IgD-negative memory B cell (primary cell): ENCODE measurements at regions not wholly inside any gene's neighbourhood (a gene's known extent, or its start where the extent isn't known, plus 50 kb on each side); places are given as distances from the start of the nearest gene placed in this dataset.

ENCODE experiments used
- H3K27ac Mint-ChIP-seq, 3 donors: one replicate each; pipeline ENCODE4 v1.8.0; 2020 to 2022; ENCODE audit warnings: mild to moderate bottlenecking in 3 of 3, mixed read lengths in 3 of 3, moderate library complexity in 1 of 3
- H3K27me3 Mint-ChIP-seq: one replicate; pipeline ENCODE4 v1.8.0; 2021; ENCODE audit warnings: mixed read lengths
- H3K36me3 Mint-ChIP-seq: one replicate; pipeline ENCODE4 v1.8.0; 2020; ENCODE audit warnings: mild to moderate bottlenecking, mixed read lengths
- H3K4me1 Mint-ChIP-seq, 3 donors: one replicate each; pipeline ENCODE4 v1.8.0; 2020 to 2022; ENCODE audit warnings: mixed read lengths in 3 of 3, mild to moderate bottlenecking in 1 of 3
- H3K4me3 Mint-ChIP-seq, 4 donors: one replicate each; pipeline ENCODE4 v1.8.0; 2020 to 2022; ENCODE audit warnings: mild to moderate bottlenecking in 4 of 4, mixed read lengths in 4 of 4, moderate library complexity in 3 of 4
- H3K9me3 Mint-ChIP-seq, 3 donors: one replicate each; pipeline ENCODE4 v1.8.0; 2020 to 2021; ENCODE audit warnings: mixed read lengths in 3 of 3, mild to moderate bottlenecking in 1 of 3

DNA sequence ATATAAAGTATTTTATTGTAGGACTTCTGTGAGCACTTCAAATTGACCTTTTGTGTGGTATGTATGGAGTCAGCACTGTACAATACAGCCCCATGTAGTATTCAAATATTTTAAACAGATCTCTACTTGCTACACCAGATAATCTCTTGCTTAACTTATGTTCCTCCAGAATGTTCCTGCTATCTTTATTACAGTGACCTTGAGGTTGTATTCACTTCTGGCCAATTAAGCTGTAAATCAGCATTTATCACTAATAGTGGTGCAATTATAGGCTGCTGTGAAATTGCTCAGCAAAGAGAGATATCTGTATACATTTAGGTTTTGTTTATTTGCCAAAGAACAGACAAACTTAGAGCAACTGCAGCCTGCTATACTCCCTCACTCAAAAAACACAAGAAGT, 1218.6 kb downstream of the PCDH17 start:
- no peaks in the 10 kb centered on the region for H3K36me3 Mint-ChIP-seq
- H3K4me3 Mint-ChIP-seq, result no peak overlapping the region
- no peaks in the 10 kb centered on the region for H3K4me1 Mint-ChIP-seq
- peaks cover 0 to 3% (median 3%) of the 10 kb centered on the region in 3 donors for H3K9me3 Mint-ChIP-seq
- H3K27ac Mint-ChIP-seq, result no peak overlapping the region
- H3K27me3 Mint-ChIP-seq, result no peaks in the 10 kb centered on the region

DNA sequence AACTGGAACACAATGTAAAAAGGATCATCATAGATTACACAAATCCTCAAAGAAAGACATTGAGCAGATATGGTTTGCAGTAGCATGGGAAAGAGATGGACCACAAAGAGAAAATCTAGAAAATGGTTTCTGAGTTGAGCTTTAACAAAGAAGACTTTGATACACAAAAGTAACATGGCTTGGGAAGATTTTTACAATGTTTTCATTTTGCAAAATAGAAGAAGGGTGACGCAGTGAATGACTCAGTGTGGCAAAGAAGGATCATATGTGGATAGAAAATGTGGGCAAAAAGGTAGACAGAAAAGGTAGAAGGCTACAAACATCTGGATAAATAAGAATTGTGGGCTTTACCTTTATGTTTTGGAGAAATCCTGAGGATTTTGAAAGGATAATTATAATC, 1220.5 kb downstream of the PCDH17 start:
- no peak overlapping the region for H3K27ac Mint-ChIP-seq
- no peaks in the 10 kb centered on the region for H3K36me3 Mint-ChIP-seq
- H3K27me3 Mint-ChIP-seq, result no peaks in the 10 kb centered on the region
- H3K4me1 Mint-ChIP-seq, result no peaks in the 10 kb centered on the region
- peaks cover 0 to 3% (median 0%) of the 10 kb centered on the region in 3 donors for H3K9me3 Mint-ChIP-seq
- no peak overlapping the region for H3K4me3 Mint-ChIP-seq

DNA sequence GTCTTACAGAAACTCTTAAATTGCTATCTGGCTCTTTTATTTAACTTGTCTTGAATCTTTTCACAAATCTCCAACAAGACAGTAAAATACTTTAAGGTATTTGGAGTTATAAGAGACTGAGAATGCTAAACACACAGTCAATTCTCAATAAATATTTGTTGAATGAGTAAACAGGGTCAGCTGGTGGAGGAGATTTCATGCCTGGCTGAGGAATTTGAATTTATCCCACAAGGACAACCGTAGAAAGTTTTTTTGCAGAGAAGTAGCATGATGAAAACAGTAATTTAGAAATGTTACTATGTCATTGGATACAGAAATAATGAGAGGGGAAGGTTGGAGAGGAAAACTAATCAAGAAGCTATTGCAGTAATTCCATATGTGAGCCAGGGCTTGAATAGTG, 1223.7 kb downstream of the PCDH17 start:
- Mint-ChIP-seq H3K27ac (peak overlapping the region in 1 of 3 donors; percentile 14), H3K4me3 (no peak overlapping the region), H3K9me3 (peaks cover 0 to 3% (median 0%) of the 10 kb centered on the region in 3 donors), H3K36me3 (no peaks in the 10 kb centered on the region), H3K27me3 (no peaks in the 10 kb centered on the region), H3K4me1 (no peaks in the 10 kb centered on the region)

DNA sequence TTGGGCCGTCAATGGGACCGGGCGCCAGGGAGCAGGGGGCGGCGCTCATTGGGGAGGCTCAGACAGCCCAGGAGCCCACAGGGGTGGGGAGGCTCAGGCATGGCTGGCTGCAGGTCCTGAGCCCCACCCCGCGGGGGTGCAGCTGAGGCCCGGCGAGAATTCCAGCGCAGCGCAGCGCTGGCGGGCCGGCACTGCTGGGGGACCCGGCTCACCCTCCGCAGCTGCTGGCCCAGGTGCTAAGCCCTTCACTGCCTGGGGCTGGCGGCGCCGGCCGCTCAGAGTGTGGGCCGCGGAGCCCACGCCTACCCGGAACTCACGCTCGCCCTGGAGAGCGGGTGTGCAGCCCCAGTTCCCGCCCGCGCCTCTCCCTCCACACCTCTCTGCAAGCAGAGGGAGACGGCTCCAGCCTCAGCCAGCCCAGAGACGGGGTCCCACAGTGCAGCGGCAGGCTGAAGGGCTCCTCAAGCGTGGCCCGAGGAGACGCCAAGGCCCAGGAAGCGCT, 1227.4 kb downstream of the PCDH17 start:
- Mint-ChIP-seq H3K36me3 (no peaks in the 10 kb centered on the region), H3K4me1 (no peaks in the 10 kb centered on the region), H3K27me3 (no peaks in the 10 kb centered on the region), H3K27ac (no peak overlapping the region), H3K4me3 (no peak overlapping the region), H3K9me3 (peaks cover 0 to 3% (median 0%) of the 10 kb centered on the region in 3 donors)

DNA sequence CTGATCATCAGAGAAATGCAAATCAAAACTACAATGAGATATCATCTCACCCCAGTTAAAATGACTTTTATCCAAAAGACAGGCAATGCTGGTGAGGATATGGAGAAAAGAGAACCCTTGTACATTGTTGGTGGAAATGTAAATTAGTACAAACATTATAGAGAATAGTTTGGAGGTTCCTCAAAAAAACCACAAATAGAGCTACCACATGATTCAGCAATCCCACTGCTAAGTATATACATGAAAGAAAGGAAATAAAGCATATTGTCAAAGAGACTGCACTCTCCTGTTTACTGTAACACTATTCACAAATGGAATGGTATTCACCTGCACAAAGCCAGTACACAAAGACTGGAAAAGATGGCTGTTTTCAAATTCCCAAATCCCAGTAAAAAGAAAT, 1233.7 kb downstream of the PCDH17 start:
- no peak overlapping the region for H3K4me3 Mint-ChIP-seq
- H3K9me3 Mint-ChIP-seq, result peaks cover 3 to 7% (median 4%) of the 10 kb centered on the region in 3 donors
- no peaks in the 10 kb centered on the region for H3K27me3 Mint-ChIP-seq
- no peaks in the 10 kb centered on the region for H3K36me3 Mint-ChIP-seq
- H3K27ac Mint-ChIP-seq, result no peak overlapping the region
- H3K4me1 Mint-ChIP-seq, result no peaks in the 10 kb centered on the region

DNA sequence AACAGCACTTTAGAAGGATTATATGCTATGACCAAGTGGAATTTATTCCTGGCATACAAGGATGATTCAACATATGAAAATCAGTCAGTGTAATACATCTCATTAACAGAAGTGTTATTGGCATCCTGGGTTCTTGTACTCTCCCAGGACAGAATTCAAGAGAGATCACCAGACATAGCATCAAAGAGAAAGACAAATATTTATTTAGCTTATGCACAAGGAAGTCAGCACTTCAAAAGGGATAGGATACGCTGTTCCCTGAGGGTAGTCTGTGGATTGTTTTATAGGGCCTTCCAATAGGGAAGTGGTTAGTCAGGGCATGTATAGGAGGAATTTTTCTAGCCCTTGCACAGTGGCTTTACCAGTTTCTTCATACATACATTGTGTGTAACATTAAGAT, 1238.0 kb downstream of the PCDH17 start:
- Mint-ChIP-seq H3K36me3 (no peaks in the 10 kb centered on the region), H3K27me3 (no peaks in the 10 kb centered on the region), H3K27ac (no peak overlapping the region), H3K9me3 (peaks cover 1 to 9% (median 7%) of the 10 kb centered on the region in 3 donors), H3K4me3 (no peak overlapping the region), H3K4me1 (no peaks in the 10 kb centered on the region)

DNA sequence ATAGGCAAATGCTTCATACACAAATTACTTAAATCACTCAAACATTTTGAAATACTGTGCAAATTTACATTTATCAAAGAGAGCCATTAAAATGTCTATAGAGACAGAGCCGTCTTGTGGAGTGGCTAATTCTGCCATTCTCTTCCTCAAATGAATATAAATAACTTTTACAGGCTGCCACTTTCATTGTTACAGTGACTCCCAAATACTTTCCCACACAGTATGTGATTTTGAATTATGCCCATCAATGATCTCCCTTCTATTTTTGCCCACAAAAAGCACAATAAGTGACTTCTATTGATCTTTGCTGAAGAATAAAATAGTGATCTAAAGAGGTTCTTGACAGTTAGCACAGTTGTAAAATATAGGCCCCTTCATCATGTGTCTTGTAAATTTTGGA, 1244.9 kb downstream of the PCDH17 start:
- H3K9me3 Mint-ChIP-seq, result peaks cover 0 to 3% (median 1%) of the 10 kb centered on the region in 3 donors
- H3K27ac Mint-ChIP-seq, result no peak overlapping the region
- peaks cover 2% of the 10 kb centered on the region for H3K36me3 Mint-ChIP-seq
- H3K27me3 Mint-ChIP-seq, result no peaks in the 10 kb centered on the region
- no peak overlapping the region for H3K4me3 Mint-ChIP-seq
- H3K4me1 Mint-ChIP-seq, result no peaks in the 10 kb centered on the region

DNA sequence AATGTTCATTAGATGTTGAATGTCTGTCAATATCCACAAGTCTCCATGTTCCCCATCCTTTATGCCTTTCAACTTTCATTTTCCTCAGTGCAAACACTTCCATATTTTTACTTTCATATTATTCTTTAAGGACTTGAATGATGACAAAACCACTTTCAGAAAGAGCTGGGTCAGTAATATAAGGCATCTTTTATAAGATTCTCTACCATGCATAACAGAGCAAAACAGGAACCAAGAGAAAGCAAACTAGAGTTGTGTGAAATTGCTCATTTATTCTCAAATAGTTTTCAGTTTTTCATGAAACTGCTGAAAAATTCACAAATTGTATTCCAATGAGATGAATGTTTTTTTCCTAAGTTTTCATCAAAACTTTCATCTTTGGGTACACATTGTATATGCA, 1247.6 kb downstream of the PCDH17 start:
- no peaks in the 10 kb centered on the region for H3K4me1 Mint-ChIP-seq
- no peak overlapping the region for H3K27ac Mint-ChIP-seq
- no peak overlapping the region for H3K4me3 Mint-ChIP-seq
- no peaks in the 10 kb centered on the region for H3K27me3 Mint-ChIP-seq
- H3K36me3 Mint-ChIP-seq, result peaks cover 2% of the 10 kb centered on the region
- peaks cover 0 to 1% (median 0%) of the 10 kb centered on the region in 3 donors for H3K9me3 Mint-ChIP-seq

DNA sequence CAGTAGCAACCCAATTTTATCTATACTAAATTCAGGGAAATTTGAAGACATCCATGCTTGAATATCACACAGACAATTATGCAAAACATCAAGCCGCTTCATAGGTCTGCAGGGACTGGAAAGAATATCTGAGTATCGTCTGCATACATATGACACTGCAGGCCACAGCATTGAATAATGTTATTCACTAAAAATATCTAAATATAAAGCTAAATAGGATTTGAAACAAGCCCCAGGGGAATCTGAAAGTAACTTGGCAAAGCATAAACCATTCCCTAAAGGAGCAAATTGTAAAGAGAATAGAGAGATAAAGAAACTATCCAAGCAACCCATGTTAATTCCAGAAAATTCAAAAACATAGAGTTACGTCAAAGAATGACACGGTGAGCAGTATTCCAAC, 1251.0 kb downstream of the PCDH17 start:
- Mint-ChIP-seq H3K9me3 (peaks cover 0 to 1% (median 1%) of the 10 kb centered on the region in 3 donors), H3K27me3 (no peaks in the 10 kb centered on the region), H3K4me1 (no peaks in the 10 kb centered on the region), H3K36me3 (no peaks in the 10 kb centered on the region), H3K4me3 (no peak overlapping the region), H3K27ac (no peak overlapping the region)

DNA sequence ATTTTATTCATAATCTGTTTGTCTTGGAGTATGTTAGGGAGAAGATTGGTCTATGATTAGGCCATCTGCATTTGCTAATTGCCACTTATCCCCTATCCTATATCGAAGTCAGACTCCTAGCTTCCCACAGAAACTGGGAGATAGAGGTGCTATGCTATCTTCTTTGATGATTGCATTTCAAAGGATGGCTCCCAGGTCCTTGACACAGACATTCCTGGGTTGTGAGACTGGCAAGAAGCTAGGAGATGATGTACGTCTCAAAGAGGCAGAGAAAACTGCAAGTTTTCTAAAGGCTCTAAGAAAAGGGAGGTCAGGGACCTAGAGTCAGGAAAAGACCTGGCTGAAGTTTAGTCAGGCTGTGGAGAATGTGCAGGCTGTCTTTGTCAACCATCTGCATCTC, 1251.9 kb downstream of the PCDH17 start:
- Mint-ChIP-seq H3K4me3 (no peak overlapping the region), H3K36me3 (no peaks in the 10 kb centered on the region), H3K4me1 (no peaks in the 10 kb centered on the region), H3K9me3 (peaks cover 0 to 1% (median 1%) of the 10 kb centered on the region in 3 donors), H3K27ac (no peak overlapping the region), H3K27me3 (no peaks in the 10 kb centered on the region)

DNA sequence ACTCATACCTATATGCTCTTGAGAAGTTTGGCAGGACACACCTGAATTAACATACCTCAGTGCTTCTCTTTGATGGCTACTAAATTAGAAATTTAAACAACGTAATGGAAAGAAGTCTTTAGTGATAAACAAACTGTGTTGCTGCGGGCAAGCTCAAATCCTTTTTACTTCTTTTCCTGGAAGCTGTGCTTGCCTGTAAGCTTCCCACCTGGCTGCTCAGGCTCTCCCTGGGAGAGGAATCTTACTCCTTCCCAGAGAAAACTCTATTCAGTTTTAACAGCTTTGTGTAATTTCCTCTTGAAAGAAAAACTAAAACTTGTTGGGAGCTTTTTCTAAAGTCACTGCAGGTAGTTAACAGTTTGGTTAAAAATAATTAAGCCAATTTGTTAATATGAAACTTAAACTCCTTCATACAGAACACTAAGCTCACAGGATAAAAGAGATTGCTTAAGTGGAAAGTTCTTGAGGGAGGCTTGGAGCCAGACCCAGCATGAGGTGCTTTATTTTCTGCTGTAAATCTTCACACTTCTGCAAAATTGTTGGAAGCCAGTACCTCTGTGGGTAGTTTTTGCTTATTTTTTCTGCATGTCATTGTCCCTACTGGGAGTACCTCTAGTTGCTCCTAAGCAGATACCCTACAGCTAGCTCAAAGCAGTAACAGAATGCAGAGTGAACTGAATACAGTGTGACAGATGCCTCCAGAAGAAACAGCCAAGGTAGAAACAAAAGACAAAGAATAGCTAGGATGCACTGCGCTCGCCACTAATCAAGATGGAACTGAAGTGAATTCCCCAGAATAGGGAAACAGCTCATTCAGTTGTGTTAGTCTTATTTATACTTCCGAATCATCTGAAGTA, 1253.0 kb downstream of the PCDH17 start:
- Mint-ChIP-seq H3K9me3 (peaks cover 0 to 1% (median 1%) of the 10 kb centered on the region in 3 donors), H3K27me3 (no peaks in the 10 kb centered on the region)

DNA sequence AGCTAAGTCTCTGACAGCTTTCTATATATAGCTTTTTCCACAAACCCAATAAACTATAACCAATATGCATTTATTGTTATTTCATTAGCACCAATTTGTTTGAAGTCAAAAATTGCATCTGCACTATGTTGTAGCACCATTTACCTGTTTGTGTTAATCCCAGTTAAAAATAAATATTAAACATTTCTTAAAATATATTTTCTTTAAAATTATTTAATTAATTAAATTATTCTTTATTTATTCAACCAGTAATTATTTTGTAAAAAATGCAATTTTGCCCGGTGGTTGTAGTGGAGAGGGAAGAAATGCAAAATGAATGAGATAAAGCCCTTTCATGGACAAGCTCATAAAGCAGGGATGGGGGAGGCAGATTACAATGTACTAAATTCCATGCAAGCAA, 1257.9 kb downstream of the PCDH17 start:
- no peak overlapping the region for H3K27ac Mint-ChIP-seq

More for the DNA sequence above, 1253.0 kb downstream of the PCDH17 start:
- no peaks in the 10 kb centered on the region for H3K4me1 Mint-ChIP-seq
- H3K4me3 Mint-ChIP-seq, result no peak overlapping the region
- H3K36me3 Mint-ChIP-seq, result no peaks in the 10 kb centered on the region
- H3K27ac Mint-ChIP-seq, result no peak overlapping the region

DNA sequence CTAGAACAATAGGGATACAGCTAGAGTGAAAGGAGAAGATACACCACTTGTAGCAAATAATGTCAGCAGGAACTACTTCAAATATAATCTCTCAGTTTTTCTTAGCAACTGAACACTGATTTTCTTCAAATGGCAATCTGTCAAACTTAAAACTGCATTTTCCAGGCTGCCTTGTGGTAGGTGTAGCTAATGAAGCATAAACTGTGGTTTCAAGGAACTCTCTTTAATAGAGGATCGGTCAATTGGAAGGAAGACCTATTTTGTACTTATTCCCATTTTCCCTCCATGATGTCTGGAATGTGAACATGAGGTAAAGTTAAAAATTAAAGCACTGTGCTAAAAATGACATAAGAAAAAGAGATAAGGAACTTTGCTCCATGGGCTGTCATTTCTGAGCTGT, 1261.9 kb downstream of the PCDH17 start:
- no peaks in the 10 kb centered on the region for H3K4me1 Mint-ChIP-seq
- H3K36me3 Mint-ChIP-seq, result no peaks in the 10 kb centered on the region
- no peaks in the 10 kb centered on the region for H3K27me3 Mint-ChIP-seq
- H3K27ac Mint-ChIP-seq, result no peak overlapping the region
- H3K9me3 Mint-ChIP-seq, result peaks cover 0 to 4% (median 3%) of the 10 kb centered on the region in 3 donors
- H3K4me3 Mint-ChIP-seq, result no peak overlapping the region

More for the DNA sequence above, 1257.9 kb downstream of the PCDH17 start:
- no peaks in the 10 kb centered on the region for H3K4me1 Mint-ChIP-seq
- H3K36me3 Mint-ChIP-seq, result no peaks in the 10 kb centered on the region
- H3K27me3 Mint-ChIP-seq, result no peaks in the 10 kb centered on the region
- H3K4me3 Mint-ChIP-seq, result no peak overlapping the region
- H3K9me3 Mint-ChIP-seq, result peaks cover 0 to 5% (median 3%) of the 10 kb centered on the region in 3 donors

DNA sequence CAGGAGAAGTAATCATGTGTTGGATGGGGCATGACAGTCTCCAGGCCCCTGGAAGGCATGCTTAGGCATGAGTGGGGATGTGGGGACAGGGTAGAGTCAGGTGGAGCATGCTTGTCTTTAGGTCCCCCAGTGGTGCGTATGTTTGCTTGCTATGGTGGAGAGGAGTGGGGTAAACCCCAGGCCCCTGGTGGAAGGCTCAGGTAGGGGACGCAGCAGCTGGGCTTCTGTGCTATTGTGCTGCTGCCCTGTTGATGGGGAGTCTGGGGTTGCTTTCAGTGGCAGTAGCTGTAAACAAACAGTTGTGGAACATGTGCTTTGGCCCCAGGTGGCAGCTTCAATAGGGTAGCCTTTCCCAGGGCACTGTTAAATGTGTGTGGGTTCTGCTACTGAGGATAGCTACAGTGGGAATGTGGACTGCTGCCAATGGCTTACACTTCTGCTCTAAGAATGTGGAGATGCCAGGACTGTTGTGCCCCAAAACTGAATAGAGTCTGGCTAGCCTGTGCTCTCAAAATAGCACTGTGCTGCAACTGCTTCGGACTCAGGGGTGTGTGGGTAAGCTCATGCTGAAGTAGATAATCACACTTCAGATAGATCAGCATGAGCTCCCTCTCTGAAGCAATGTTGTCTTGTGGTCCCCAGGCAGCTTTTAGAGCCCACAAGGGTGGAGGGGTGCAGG, 1257.3 kb downstream of the DIAPH3 start:
- Mint-ChIP-seq H3K4me1 (no peaks in the 10 kb centered on the region), H3K4me3 (no peak overlapping the region), H3K27me3 (no peaks in the 10 kb centered on the region), H3K27ac (no peak overlapping the region), H3K36me3 (no peaks in the 10 kb centered on the region), H3K9me3 (peaks cover 2 to 3% (median 3%) of the 10 kb centered on the region in 3 donors)

DNA sequence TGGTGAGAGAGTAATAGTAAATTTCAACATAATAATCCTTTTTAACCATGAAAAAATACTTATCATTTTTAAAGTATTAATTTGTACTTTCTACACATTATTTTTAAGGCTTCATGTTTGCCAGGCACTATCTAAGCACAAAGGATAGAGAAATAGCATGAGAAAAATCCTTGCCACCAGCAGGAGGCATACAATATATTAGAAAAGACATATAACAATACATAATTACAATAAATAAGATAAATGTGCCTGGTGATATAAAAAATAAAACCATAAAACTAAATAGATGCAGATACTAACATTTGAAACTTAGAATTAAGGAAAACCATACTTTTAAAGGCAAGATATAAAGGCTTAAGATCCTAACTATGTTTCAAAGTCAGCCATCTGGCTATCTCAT, 1256.4 kb downstream of the DIAPH3 start:
- no peaks in the 10 kb centered on the region for H3K36me3 Mint-ChIP-seq
- no peak overlapping the region for H3K4me3 Mint-ChIP-seq
- H3K4me1 Mint-ChIP-seq, result no peaks in the 10 kb centered on the region
- H3K9me3 Mint-ChIP-seq, result peaks cover 2 to 3% (median 3%) of the 10 kb centered on the region in 3 donors
- no peak overlapping the region for H3K27ac Mint-ChIP-seq
- H3K27me3 Mint-ChIP-seq, result no peaks in the 10 kb centered on the region
